ENCODE measurements at regions not wholly inside any gene's neighbourhood (a gene's known extent, or its start where the extent isn't known, plus 50 kb on each side); places are given as distances from the start of the nearest gene placed in this dataset.

DNA sequence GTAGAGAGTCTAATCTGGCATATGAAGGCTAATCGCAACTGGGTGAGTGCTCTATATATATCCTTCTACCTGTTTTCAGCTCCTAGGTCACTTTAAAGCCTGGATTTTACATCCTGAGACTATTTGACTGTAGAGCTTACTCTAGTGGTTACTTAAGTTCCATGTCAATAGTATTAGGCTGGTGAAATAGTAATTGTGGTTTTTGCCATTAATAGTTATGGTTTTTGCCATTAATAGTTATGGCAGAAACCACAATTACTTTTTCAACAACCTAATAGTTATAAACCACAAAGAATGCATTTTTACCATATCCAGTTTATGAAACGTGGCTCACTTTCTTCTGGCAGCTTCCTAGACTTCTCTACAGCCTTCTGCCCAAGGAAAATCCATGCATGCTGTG, 263.1 kb upstream of the KIAA1217 start:
- Histone ChIP-seq H3K4me1 (ENCODE audit: control insufficient read depth, insufficient read depth, low read length) (no peaks in the 10 kb centered on the region), H3K9me3 (ENCODE audit: control insufficient read depth, low read length) (no peaks in the 10 kb centered on the region), H3K27ac (ENCODE audit: low read depth, low read length) (no peak overlapping the region), H3K27me3 (ENCODE audit: control insufficient read depth, insufficient read depth, low read length, poor library complexity, severe bottlenecking) (no peaks in the 10 kb centered on the region), H3K9ac (ENCODE audit: extremely low read depth, low read length, poor library complexity, severe bottlenecking) (no peak overlapping the region), H3K36me3 (ENCODE audit: control insufficient read depth, insufficient read depth, low read length) (no peaks in the 10 kb centered on the region), H3K4me3 (ENCODE audit: low read length) (no peak overlapping the region)
- Mint-ChIP-seq H3K27me3 (ENCODE audit: insufficient read depth) (no peaks in the 10 kb centered on the region), H3K36me3 (ENCODE audit: low read depth) (no peaks in the 10 kb centered on the region), H3K27ac (no peak overlapping the region), H3K9me3 (no peaks in the 10 kb centered on the region), H3K4me3 (no peak overlapping the region), H3K4me1 (no peaks in the 10 kb centered on the region)
- 83 to 100% methylated on average over 2 of the region's 2 CpGs for WGBS, 2 experiments (ENCODE audit: insufficient coverage in 1 of 2, insufficient read length in 1 of 2)
- TF ChIP-seq, protein P1, sequence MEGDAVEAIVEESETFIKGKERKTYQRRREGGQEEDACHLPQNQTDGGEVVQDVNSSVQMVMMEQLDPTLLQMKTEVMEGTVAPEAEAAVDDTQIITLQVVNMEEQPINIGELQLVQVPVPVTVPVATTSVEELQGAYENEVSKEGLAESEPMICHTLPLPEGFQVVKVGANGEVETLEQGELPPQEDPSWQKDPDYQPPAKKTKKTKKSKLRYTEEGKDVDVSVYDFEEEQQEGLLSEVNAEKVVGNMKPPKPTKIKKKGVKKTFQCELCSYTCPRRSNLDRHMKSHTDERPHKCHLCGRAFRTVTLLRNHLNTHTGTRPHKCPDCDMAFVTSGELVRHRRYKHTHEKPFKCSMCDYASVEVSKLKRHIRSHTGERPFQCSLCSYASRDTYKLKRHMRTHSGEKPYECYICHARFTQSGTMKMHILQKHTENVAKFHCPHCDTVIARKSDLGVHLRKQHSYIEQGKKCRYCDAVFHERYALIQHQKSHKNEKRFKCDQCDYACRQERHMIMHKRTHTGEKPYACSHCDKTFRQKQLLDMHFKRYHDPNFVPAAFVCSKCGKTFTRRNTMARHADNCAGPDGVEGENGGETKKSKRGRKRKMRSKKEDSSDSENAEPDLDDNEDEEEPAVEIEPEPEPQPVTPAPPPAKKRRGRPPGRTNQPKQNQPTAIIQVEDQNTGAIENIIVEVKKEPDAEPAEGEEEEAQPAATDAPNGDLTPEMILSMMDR (conservative IDR thresholded peaks at IDR 0.05): no peak
- no peak for DNase-seq

DNA sequence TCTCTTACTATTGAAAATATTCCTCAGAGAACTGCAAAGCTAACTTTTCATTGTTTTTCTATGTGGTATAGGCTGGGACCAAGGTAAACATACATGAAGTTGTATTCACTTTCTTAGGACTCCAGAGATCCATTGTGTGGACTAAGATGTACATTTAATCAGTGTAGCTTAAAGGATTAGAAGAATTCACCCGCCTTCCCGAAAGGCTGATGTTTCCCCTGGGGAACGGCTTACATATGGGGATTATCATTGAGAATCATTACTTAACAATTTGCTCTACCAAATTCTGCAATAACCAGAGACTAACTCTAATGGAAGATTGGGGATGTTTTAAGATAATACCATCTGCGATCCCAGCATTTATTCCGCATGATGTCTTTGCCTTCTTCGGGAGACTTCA, 257.1 kb upstream of the KIAA1217 start:
- DNase-seq: no peak
- Mint-ChIP-seq H3K27me3 (ENCODE audit: insufficient read depth) (no peaks in the 10 kb centered on the region), H3K4me1 (no peaks in the 10 kb centered on the region), H3K36me3 (ENCODE audit: low read depth) (no peaks in the 10 kb centered on the region), H3K9me3 (peaks cover 3% of the 10 kb centered on the region), H3K27ac (no peak overlapping the region), H3K4me3 (no peak overlapping the region)
- peaks cover 5% of the 10 kb centered on the region for H3K9me3 ChIP-seq (ENCODE audit: control insufficient read depth, low read length)
- 77 to 87% methylated on average over 3 to 6 of the region's 6 CpGs for WGBS, 2 experiments (ENCODE audit: insufficient coverage in 1 of 2, insufficient read length in 1 of 2)
- H3K4me3 ChIP-seq (ENCODE audit: low read length): no peak overlapping the region
- H3K27ac ChIP-seq (ENCODE audit: low read depth, low read length): no peak overlapping the region
- H3K4me1 ChIP-seq (ENCODE audit: control insufficient read depth, insufficient read depth, low read length): no peaks in the 10 kb centered on the region
- TF ChIP-seq, protein P1 (conservative IDR thresholded peaks at IDR 0.05): no peak
- H3K27me3 ChIP-seq (ENCODE audit: control insufficient read depth, insufficient read depth, low read length, poor library complexity, severe bottlenecking): no peaks in the 10 kb centered on the region
- no peak overlapping the region for H3K9ac ChIP-seq (ENCODE audit: extremely low read depth, low read length, poor library complexity, severe bottlenecking)
- H3K36me3 ChIP-seq (ENCODE audit: control insufficient read depth, insufficient read depth, low read length): no peaks in the 10 kb centered on the region

DNA sequence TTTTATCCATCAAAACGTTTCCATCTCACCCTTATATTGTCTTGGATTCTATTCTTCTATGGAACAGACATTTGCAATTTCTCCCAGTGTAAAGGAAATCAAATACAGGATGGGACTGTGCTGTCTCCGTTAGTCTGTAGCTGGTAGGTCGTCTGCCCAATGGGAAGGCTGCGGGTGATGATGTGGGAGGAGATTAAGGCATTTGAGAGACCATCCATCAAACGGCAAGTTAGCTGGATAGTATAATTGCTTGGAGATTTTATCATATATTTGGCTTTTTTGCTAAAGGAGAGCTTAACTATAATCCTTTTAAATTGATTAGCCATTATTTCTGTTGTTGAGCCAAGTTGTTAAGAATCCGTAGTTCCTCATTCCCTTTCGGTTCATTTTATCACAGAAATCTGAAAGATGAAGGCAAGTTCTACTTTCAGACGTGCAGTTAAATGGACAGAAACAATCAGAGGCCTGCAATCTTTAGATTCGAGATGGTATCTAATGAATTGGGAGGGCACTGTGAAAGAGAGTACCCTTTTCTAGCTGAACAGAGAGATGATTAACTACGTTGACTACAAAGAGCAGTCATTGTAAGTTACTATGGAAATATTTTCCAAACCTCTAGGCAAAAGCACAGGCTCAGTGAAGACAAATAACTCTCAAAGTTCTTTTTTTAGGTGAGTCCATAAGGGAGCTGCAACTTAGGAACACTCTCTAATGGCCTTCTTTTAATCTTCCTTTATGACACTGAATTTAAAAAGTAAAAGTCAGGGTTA, 253.3 kb upstream of the KIAA1217 start:
- no peak overlapping the region for H3K4me3 ChIP-seq (ENCODE audit: low read length)
- H3K27ac ChIP-seq (ENCODE audit: low read depth, low read length): no peak overlapping the region
- H3K4me1 ChIP-seq (ENCODE audit: control insufficient read depth, insufficient read depth, low read length): no peaks in the 10 kb centered on the region
- WGBS, 2 experiments (ENCODE audit: insufficient coverage in 1 of 2, insufficient read length in 1 of 2): 90 to 92% methylated on average over 4 to 10 of the region's 10 CpGs
- no peaks in the 10 kb centered on the region for H3K36me3 Mint-ChIP-seq (ENCODE audit: low read depth)
- H3K27me3 ChIP-seq (ENCODE audit: control insufficient read depth, insufficient read depth, low read length, poor library complexity, severe bottlenecking): no peaks in the 10 kb centered on the region
- H3K9me3 ChIP-seq (ENCODE audit: control insufficient read depth, low read length): peaks cover 5% of the 10 kb centered on the region
- H3K9me3 Mint-ChIP-seq: peaks cover 3% of the 10 kb centered on the region
- TF ChIP-seq, protein P1 (conservative IDR thresholded peaks at IDR 0.05): no peak
- no peaks in the 10 kb centered on the region for H3K4me1 Mint-ChIP-seq
- H3K27ac Mint-ChIP-seq: no peak overlapping the region
- no peaks in the 10 kb centered on the region for H3K27me3 Mint-ChIP-seq (ENCODE audit: insufficient read depth)
- no peaks in the 10 kb centered on the region for H3K36me3 ChIP-seq (ENCODE audit: control insufficient read depth, insufficient read depth, low read length)
- H3K9ac ChIP-seq (ENCODE audit: extremely low read depth, low read length, poor library complexity, severe bottlenecking): no peak overlapping the region
- no peak overlapping the region for H3K4me3 Mint-ChIP-seq
- no peak for DNase-seq

Data from endodermal cell (in vitro differentiated cells).